Upper lobe of left lung (tissue), 4 donors: ENCODE measurements at regions not wholly inside any gene's neighbourhood (a gene's known extent, or its start where the extent isn't known, plus 50 kb on each side); places are given as distances from the start of the nearest gene placed in this dataset.

Experiments
- small RNA-seq, 4 donors: library from RNA; depleted of rRNA; stranded (forward); fragments of <200 nt; gene quantifications; one replicate each; pipeline ENCODE3, GENCODE V24; 2016

Small RNA genes lying in the stretch of these regions (small RNA-seq; reads per million reads assigned to genes)
- gene MIR8062 (0 reads per million in 4 donors), gene RN7SL547P (0 reads per million in 4 donors)
